ENCODE measurements at regions not wholly inside any gene's neighbourhood (a gene's known extent, or its start where the extent isn't known, plus 50 kb on each side); places are given as distances from the start of the nearest gene placed in this dataset.
"Not testable (repeated sequence)": the region's sequence is repeated elsewhere in the genome, so short reads cannot be mapped to it uniquely, and the experiment has no call there.

- no peak for DNase-seq
Measured at GRCh38 chr3:87792534-87793336, 266.1 kb downstream of the CGGBP1 start, which contains the start of gene HTR1F. TSS of gene HTR1F (plus strand) at chr3:87792706.

GRCh38 chr3:87792198-87792533 is 266.6 kb downstream of the CGGBP1 start:
- DNase-seq: no peak

GRCh38 chr3:87791248-87792027 is 267.4 kb downstream of the CGGBP1 start:
- no peak for DNase-seq

GRCh38 chr3:87789049-87789448 is 269.8 kb downstream of the CGGBP1 start:
- not testable (repeated sequence) for DNase-seq

GRCh38 chr3:87788516-87788915 is 270.3 kb downstream of the CGGBP1 start:
- DNase-seq: no peak

GRCh38 chr3:87780811-87781210 is 278.0 kb downstream of the CGGBP1 start:
- no peak for DNase-seq

- no peak for DNase-seq
Measured at GRCh38 chr3:87778876-87779275, 279.9 kb downstream of the CGGBP1 start.

- peak; percentile 47 for DNase-seq
Measured at GRCh38 chr3:87771337-87772192, 287.2 kb downstream of the CGGBP1 start.

GRCh38 chr3:87766721-87767120 is 292.1 kb downstream of the CGGBP1 start:
- DNase-seq: no peak

GRCh38 chr3:87765256-87765655 is 293.5 kb downstream of the CGGBP1 start:
- DNase-seq: no peak

- no peak for DNase-seq
Measured at GRCh38 chr3:87761795-87762194, 297.0 kb downstream of the CGGBP1 start.

- no peak for DNase-seq
Measured at GRCh38 chr3:87761341-87761740, 297.5 kb downstream of the CGGBP1 start.

GRCh38 chr3:87756616-87757015 is 302.2 kb downstream of the CGGBP1 start:
- DNase-seq: no peak

GRCh38 chr3:87755852-87756251 is 303.0 kb downstream of the CGGBP1 start:
- DNase-seq: no peak

- DNase-seq: no peak
Measured at GRCh38 chr3:87742250-87742649, 316.6 kb downstream of the CGGBP1 start.

GRCh38 chr3:87740894-87741293 is 317.9 kb downstream of the CGGBP1 start:
- not testable (repeated sequence) for DNase-seq

- not testable (repeated sequence) for DNase-seq
Measured at GRCh38 chr3:87737817-87738216, 321.0 kb downstream of the CGGBP1 start.

- no peak for DNase-seq
Measured at GRCh38 chr3:87733671-87734367, 325.0 kb downstream of the CGGBP1 start.

GRCh38 chr3:87732294-87732693 is 326.5 kb downstream of the CGGBP1 start:
- no peak for DNase-seq

- DNase-seq: no peak
Measured at GRCh38 chr3:87727783-87728182, 331.0 kb downstream of the CGGBP1 start.

- no peak for DNase-seq
Measured at GRCh38 chr3:87719060-87719459, 339.7 kb downstream of the CGGBP1 start.

GRCh38 chr3:87710511-87710910 is 348.3 kb downstream of the CGGBP1 start:
- no peak for DNase-seq

- no peak for DNase-seq
Measured at GRCh38 chr3:87710028-87710427, 348.8 kb downstream of the CGGBP1 start.
